Type B pancreatic cell (in vitro differentiated cells): ENCODE measurements at regions not wholly inside any gene's neighbourhood (a gene's known extent, or its start where the extent isn't known, plus 50 kb on each side); places are given as distances from the start of the nearest gene placed in this dataset.

Source experiments
- DNase-seq: peaks from one replicate; pipeline ENCODE4 v3.0.0; 2021; ENCODE audit warnings: mixed read lengths; ENCODE audit not compliant: unreplicated experiment; ENCODE audit errors: extremely low spot score
- H3K27ac Mint-ChIP-seq: 2 replicates; pipeline ENCODE4 v1.8.0; 2021; ENCODE audit warnings: mild to moderate bottlenecking, mixed read lengths
- H3K27me3 Mint-ChIP-seq: 2 replicates; pipeline ENCODE4 v1.8.0; 2021; ENCODE audit warnings: mixed read lengths
- H3K36me3 Mint-ChIP-seq: 2 replicates; pipeline ENCODE4 v1.8.0; 2021; ENCODE audit warnings: mixed read lengths
- H3K4me1 Mint-ChIP-seq: one replicate; pipeline ENCODE4 v1.8.0; 2021; ENCODE audit warnings: mixed read lengths; ENCODE audit not compliant: unreplicated experiment
- H3K4me3 Mint-ChIP-seq: 2 replicates; pipeline ENCODE4 v1.8.0; 2021; ENCODE audit warnings: mild to moderate bottlenecking, mixed read lengths
- H3K9me3 Mint-ChIP-seq: 2 replicates; pipeline ENCODE4 v1.8.0; 2021; ENCODE audit warnings: mixed read lengths
- TF ChIP-seq, protein P1 (sequence below): fragments of 200-600 bp; sonication (generic); conservative IDR thresholded peaks from 2 replicates; pipeline ENCODE4 v1.5.0; 2021; ENCODE audit warnings: antibody characterized with exemption, mild to moderate bottlenecking

DNA sequence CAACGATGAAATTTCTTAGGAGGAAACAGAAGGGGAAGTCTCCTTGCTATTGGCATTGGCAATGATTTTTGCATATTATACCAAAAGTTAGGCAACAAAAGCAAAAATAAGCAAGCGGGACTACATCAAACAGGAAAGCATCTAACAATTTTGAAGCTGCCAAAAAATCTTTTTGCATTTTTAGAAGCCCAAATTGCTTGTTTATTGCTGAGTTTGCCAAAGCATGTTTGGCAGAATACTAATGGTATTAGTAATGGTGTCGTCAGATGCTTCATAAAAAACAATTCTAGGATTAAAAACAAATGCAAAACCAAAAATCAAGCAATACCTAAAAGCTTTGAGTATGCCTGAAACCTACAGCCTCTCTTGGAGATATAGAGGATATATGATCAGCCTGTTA, 80.0 kb downstream of the GALR1 start:
- no peak for DNase-seq
- TF ChIP-seq, protein P1, sequence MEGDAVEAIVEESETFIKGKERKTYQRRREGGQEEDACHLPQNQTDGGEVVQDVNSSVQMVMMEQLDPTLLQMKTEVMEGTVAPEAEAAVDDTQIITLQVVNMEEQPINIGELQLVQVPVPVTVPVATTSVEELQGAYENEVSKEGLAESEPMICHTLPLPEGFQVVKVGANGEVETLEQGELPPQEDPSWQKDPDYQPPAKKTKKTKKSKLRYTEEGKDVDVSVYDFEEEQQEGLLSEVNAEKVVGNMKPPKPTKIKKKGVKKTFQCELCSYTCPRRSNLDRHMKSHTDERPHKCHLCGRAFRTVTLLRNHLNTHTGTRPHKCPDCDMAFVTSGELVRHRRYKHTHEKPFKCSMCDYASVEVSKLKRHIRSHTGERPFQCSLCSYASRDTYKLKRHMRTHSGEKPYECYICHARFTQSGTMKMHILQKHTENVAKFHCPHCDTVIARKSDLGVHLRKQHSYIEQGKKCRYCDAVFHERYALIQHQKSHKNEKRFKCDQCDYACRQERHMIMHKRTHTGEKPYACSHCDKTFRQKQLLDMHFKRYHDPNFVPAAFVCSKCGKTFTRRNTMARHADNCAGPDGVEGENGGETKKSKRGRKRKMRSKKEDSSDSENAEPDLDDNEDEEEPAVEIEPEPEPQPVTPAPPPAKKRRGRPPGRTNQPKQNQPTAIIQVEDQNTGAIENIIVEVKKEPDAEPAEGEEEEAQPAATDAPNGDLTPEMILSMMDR = no peak
- Mint-ChIP-seq H3K4me1 (no peaks in the 10 kb centered on the region), H3K4me3 (no peak overlapping the region), H3K27me3 (no peaks in the 10 kb centered on the region), H3K9me3 (no peaks in the 10 kb centered on the region), H3K27ac (no peak overlapping the region), H3K36me3 (no peaks in the 10 kb centered on the region)

DNA sequence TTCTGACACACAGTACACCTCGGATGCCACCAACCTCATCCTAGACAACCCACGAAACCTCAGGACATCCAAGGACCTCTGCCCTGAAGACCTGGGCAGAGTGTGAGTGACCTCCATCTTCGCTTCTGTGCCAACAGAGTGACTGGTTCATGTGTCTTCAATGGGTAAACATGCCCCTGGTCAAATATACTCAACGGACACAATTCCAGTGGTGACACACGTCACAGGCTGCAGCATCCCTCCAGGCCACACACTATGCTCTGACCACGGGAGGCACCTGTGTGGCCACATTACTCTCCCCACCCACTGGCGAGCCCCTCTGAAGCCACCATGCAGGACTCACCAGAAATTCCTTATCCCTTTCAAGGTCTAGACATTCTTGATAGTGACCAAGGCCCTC, 85.2 kb downstream of the GALR1 start:
- Mint-ChIP-seq H3K4me3 (no peak overlapping the region), H3K27me3 (peaks cover 12% of the 10 kb centered on the region), H3K27ac (no peak overlapping the region), H3K9me3 (no peaks in the 10 kb centered on the region), H3K4me1 (no peaks in the 10 kb centered on the region), H3K36me3 (no peaks in the 10 kb centered on the region)
- TF ChIP-seq, protein P1 = no peak
- no peak for DNase-seq

DNA sequence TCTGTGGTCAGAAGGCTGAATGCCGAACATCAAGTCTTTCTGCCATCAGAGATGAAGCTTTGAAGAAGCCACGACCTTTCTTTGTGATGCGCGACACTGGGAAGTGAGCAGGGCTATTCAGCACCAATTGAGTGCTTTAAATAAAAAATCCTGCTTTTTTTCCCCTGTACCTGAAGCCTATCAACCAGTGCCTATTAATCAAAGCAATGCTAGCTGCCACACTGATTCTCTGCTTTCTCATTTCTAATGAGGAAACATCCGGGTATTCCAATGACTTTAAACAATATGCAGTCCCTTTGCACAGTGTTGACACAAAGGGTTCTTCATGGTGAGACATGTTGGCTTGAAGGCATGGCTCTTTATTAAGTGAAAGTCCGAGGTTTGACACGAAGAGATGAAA, 88.0 kb downstream of the GALR1 start:
- H3K27me3 Mint-ChIP-seq = peaks cover 12% of the 10 kb centered on the region
- H3K9me3 Mint-ChIP-seq = no peaks in the 10 kb centered on the region
- no peaks in the 10 kb centered on the region for H3K36me3 Mint-ChIP-seq
- TF ChIP-seq, protein P1 = no peak
- no peak overlapping the region for H3K4me3 Mint-ChIP-seq
- no peaks in the 10 kb centered on the region for H3K4me1 Mint-ChIP-seq
- H3K27ac Mint-ChIP-seq = no peak overlapping the region
- no peak for DNase-seq

DNA sequence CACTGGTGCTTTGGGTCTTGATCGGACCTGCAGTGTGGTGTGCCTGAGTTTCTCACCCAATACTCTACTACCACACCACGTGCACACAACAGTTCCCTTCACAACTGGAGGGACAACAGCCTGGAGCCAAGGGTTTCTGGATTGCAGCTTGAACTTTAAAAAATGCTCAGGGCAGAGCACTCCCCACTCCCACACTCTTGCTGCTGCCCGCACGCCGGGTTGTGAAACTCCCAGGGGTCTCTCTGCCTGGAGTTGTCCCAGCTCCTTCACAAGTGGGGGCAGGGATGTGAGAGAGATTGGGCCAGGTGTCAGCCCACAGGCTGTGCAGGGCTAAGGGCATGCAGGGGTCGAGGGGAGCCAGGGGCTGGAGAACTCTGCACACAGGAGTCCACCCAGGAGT, 89.4 kb downstream of the GALR1 start:
- TF ChIP-seq, protein P1 = no peak
- H3K27me3 Mint-ChIP-seq = peaks cover 12% of the 10 kb centered on the region
- no peak overlapping the region for H3K27ac Mint-ChIP-seq
- H3K9me3 Mint-ChIP-seq = no peaks in the 10 kb centered on the region
- H3K4me3 Mint-ChIP-seq = no peak overlapping the region
- H3K4me1 Mint-ChIP-seq = no peaks in the 10 kb centered on the region
- no peak for DNase-seq
- no peaks in the 10 kb centered on the region for H3K36me3 Mint-ChIP-seq

DNA sequence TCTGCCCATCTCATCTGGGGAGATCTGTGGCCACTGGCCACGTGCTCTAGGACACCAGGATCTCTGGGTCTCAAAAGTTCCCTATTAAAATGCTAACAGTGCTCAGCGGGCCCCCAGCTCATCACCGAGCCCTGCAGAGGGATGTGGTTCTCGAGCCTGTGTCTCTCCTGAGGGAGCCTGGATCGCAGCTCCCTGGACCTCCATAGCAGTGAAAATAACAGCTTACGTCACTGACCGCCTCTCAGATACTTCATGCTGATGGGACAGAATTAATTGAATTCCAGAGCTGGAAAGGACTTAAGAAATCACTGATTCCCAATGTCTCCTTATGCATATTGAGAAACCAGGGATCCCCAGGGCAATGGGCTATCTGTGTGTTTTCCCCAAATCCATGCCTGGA, 90.0 kb downstream of the GALR1 start:
- Mint-ChIP-seq H3K4me3 (no peak overlapping the region), H3K27me3 (peaks cover 12% of the 10 kb centered on the region), H3K4me1 (peaks cover 1% of the 10 kb centered on the region), H3K9me3 (no peaks in the 10 kb centered on the region), H3K27ac (no peak overlapping the region), H3K36me3 (no peaks in the 10 kb centered on the region)
- TF ChIP-seq, protein P1 = no peak
- no peak for DNase-seq

DNA sequence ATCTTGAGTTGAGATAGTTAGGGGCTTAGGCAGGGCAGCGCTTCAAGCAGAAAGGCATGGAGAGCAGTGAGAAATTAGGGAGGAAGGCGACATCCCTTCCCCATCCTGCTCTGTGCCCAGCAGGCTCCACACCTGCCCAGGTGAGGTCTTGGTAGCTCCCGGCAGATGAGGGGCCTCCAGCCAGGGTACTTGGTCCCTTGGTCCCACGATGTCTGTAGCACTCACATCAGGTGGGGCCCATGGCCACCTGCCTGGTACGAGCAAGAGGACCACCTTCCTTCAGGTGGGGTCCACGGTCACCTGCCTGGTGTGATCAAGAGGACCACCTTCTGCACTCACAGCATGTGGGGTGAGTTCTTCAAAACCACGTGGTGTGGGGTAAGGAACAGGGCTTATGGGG, 91.2 kb downstream of the GALR1 start:
- no peaks in the 10 kb centered on the region for H3K36me3 Mint-ChIP-seq
- no peak overlapping the region for H3K27ac Mint-ChIP-seq
- H3K9me3 Mint-ChIP-seq = no peaks in the 10 kb centered on the region
- no peak overlapping the region for H3K4me3 Mint-ChIP-seq
- TF ChIP-seq, protein P1 = no peak
- peaks cover 3% of the 10 kb centered on the region for H3K4me1 Mint-ChIP-seq
- DNase-seq = no peak
- peaks cover 12% of the 10 kb centered on the region for H3K27me3 Mint-ChIP-seq
